ENCODE measurements at regions not wholly inside any gene's neighbourhood (a gene's known extent, or its start where the extent isn't known, plus 50 kb on each side); places are given as distances from the start of the nearest gene placed in this dataset.

GRCh38 chr10:10854725-10855124 lies 162.9 kb upstream of the CELF2 start:
- dilution Hi-C loops (cut with MboI; ENCODE audit: extremely low pct_ligation_motif_present, low sequenced_read_pairs), result no loop called here
- no peak overlapping the region for H3K9ac ChIP-seq (ENCODE audit: control insufficient read depth, extremely low read depth, insufficient read depth, low read length)
- H3K27ac ChIP-seq (ENCODE audit: control insufficient read depth, insufficient read depth, low read length), result no peak overlapping the region
- H3K79me2 ChIP-seq (ENCODE audit: control insufficient read depth, insufficient read depth, low read length), result no peaks in the 10 kb centered on the region
- no peaks in the 10 kb centered on the region for H3K4me1 ChIP-seq (ENCODE audit: control insufficient read depth, extremely low read depth, insufficient read depth, low read length)
- FAIRE-seq (no peak), DNase-seq (ENCODE audit: low read depth, low spot score) (no peak)
- H4K20me1 ChIP-seq (ENCODE audit: control insufficient read depth, extremely low read depth, insufficient read depth, low read length), result no peaks in the 10 kb centered on the region
- no peaks in the 10 kb centered on the region for H3K27me3 ChIP-seq (ENCODE audit: control insufficient read depth, extremely low read depth, insufficient read depth, low read length)
- H3K4me2 ChIP-seq (ENCODE audit: control insufficient read depth, extremely low read depth, insufficient read depth, low read depth, low read length), result no peak overlapping the region
- no peaks in the 10 kb centered on the region for H3K9me3 ChIP-seq (ENCODE audit: control insufficient read depth, low read depth, low read length)
- TF ChIP-seq EZH2 (IDR thresholded peaks at IDR 0.05; ENCODE audit: low read length), result no peak
- no peak for TF ChIP-seq CTCF (optimal IDR thresholded peaks at IDR 0.05 in 1 of 3, IDR thresholded peaks at IDR 0.05 in 1 of 3, conservative IDR thresholded peaks at IDR 0.05 in 1 of 3; ENCODE audit: extremely low read depth in 1 of 3, insufficient read depth in 2 of 3, low read length in 3 of 3)
- H3K4me3 ChIP-seq (ENCODE audit: control insufficient read depth in 2 of 3, extremely low read depth in 1 of 3, insufficient read depth in 2 of 3, low read depth in 1 of 3, low read length in 3 of 3), result no peak overlapping the region
- no peaks in the 10 kb centered on the region for H3K9me1 ChIP-seq (ENCODE audit: control insufficient read depth, extremely low read depth, insufficient read depth, low read length)
- H2AFZ ChIP-seq (ENCODE audit: control insufficient read depth, low read length), result no peak overlapping the region
- no peaks in the 10 kb centered on the region for H3K36me3 ChIP-seq (ENCODE audit: control insufficient read depth in 2 of 2, extremely low read depth in 1 of 2, insufficient read depth in 2 of 2, low read length in 2 of 2)

- Histone ChIP-seq H3K9me1 (ENCODE audit: control insufficient read depth, extremely low read depth, insufficient read depth, low read length) (no peaks in the 10 kb centered on the region), H3K9ac (ENCODE audit: control insufficient read depth, extremely low read depth, insufficient read depth, low read length) (no peak overlapping the region), H3K27me3 (ENCODE audit: control insufficient read depth, extremely low read depth, insufficient read depth, low read length) (no peaks in the 10 kb centered on the region), H3K9me3 (ENCODE audit: control insufficient read depth, low read depth, low read length) (no peaks in the 10 kb centered on the region), H4K20me1 (ENCODE audit: control insufficient read depth, extremely low read depth, insufficient read depth, low read length) (no peaks in the 10 kb centered on the region), H2AFZ (ENCODE audit: control insufficient read depth, low read length) (no peak overlapping the region), H3K4me2 (ENCODE audit: control insufficient read depth, extremely low read depth, insufficient read depth, low read depth, low read length) (no peak overlapping the region), H3K79me2 (ENCODE audit: control insufficient read depth, insufficient read depth, low read length) (no peaks in the 10 kb centered on the region), H3K27ac (ENCODE audit: control insufficient read depth, insufficient read depth, low read length) (no peak overlapping the region), H3K4me3 (ENCODE audit: control insufficient read depth in 2 of 3, extremely low read depth in 1 of 3, insufficient read depth in 2 of 3, low read depth in 1 of 3, low read length in 3 of 3) (no peak overlapping the region), H3K36me3 (ENCODE audit: control insufficient read depth in 2 of 2, extremely low read depth in 1 of 2, insufficient read depth in 2 of 2, low read length in 2 of 2) (no peaks in the 10 kb centered on the region), H3K4me1 (ENCODE audit: control insufficient read depth, extremely low read depth, insufficient read depth, low read length) (no peaks in the 10 kb centered on the region)
- dilution Hi-C loops (cut with MboI; ENCODE audit: extremely low pct_ligation_motif_present, low sequenced_read_pairs), result no loop called here
- TF ChIP-seq EZH2 (IDR thresholded peaks at IDR 0.05; ENCODE audit: low read length), result no peak
- no peak for TF ChIP-seq CTCF (optimal IDR thresholded peaks at IDR 0.05 in 1 of 3, IDR thresholded peaks at IDR 0.05 in 1 of 3, conservative IDR thresholded peaks at IDR 0.05 in 1 of 3; ENCODE audit: extremely low read depth in 1 of 3, insufficient read depth in 2 of 3, low read length in 3 of 3)
- FAIRE-seq, result no peak
- DNase-seq (ENCODE audit: low read depth, low spot score), result no peak
Observed at GRCh38 chr10:10855151-10855581, 162.5 kb upstream of the CELF2 start.
